ENCODE measurements at regions not wholly inside any gene's neighbourhood (a gene's known extent, or its start where the extent isn't known, plus 50 kb on each side); places are given as distances from the start of the nearest gene placed in this dataset.

DNA sequence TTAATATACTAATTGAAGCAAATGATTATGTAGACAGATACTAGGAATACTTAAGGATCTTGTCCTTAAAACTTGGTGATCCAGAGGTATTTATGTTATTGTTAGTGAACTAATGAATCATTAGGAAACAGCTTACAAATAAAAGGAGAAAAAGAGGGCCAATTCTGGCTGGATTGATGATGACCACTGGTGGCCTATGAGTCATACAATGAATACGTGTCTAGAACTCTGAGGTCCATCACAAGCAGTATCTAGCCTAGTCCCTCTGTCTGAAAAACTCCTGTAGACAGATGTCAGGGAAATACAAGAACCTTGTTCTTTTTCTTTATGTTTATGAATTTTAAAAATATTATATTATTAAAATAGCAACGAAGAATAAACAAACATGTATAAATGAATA is 51.7 kb upstream of the RTL1 start:
- no peak for DNase-seq (ENCODE audit: low read depth in 4 of 4, low spot score in 3 of 4)

DNA sequence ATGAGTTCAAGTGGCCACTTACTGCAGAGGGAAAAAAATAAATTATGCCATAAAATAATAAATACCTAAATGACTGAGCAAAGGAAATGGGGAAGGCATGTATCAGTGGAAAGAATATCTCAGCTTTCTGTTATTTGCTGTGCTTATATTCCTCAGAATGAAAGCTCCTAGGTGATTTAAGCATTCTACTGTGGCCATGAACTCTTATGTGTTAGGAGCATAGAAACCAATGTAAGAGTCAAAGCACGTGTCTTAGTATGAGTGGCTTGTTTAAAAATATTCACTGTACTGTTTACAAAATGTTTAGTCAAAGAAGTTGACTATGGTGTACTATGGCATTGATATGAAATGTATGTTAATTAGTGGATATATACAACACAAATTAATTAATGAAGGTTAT is 59.0 kb upstream of the RTL1 start:
- DNase-seq (ENCODE audit: low read depth in 4 of 4, low spot score in 3 of 4) = no peak

DNA sequence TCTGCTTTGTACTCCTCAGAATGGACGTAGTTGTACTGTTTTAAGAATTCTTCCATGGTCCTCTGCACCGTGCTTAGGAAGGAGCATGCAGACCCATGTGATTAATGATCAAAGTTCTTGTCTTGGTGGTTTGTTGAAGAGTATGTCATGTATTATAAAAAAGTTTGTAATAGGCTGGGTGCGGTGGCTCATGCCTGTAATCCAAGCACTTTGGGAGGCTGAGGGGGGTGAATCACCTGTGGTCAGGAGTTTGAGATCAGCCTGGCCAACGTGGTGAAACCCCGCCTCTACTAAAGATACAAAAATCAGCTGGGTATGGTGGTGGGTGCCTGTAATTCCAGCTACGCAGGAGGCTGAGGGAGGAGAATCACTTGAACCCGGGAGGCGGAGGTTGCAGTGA is 61.8 kb upstream of the RTL1 start:
- DNase-seq (ENCODE audit: low read depth in 4 of 4, low spot score in 3 of 4) = no peak

DNA sequence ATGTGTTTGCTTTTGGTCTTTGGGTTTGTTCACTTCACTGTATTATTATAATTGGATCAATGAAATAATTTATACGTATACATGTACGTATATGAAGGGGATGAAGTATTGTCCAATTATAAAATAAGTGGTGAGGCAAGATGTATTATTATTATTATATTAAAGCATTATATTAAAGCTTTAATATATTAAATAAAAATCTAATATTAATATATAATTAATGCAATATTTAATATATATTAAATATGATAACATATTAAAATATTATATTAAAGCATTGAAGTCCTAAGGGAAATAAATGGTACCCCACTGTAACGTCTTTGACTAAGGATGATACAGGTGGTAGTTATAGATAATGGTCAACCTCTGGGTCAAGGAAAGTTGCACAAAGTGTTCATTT is 63.7 kb upstream of the RTL1 start:
- no peak for DNase-seq (ENCODE audit: low read depth in 4 of 4, low spot score in 3 of 4)

DNA sequence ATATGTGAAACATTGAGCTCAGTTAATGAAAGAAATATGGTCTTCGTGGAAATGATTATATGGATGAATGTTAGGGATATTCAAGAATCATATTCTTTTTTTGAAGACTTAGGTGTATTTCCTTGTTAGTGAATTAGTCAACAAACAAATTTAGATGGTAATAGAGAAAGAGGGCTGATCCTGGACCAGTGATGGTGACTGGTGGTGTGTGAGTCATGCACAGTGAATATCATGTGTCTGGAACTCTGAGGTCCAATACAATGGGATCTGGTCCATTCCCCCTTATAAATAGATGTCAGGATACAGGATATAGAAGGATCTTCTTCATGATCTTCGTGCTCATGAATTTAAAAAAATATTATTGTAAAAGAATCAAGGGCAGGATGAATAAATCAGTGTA is 64.4 kb upstream of the RTL1 start:
- no peak for DNase-seq (ENCODE audit: low read depth in 4 of 4, low spot score in 3 of 4)

DNA sequence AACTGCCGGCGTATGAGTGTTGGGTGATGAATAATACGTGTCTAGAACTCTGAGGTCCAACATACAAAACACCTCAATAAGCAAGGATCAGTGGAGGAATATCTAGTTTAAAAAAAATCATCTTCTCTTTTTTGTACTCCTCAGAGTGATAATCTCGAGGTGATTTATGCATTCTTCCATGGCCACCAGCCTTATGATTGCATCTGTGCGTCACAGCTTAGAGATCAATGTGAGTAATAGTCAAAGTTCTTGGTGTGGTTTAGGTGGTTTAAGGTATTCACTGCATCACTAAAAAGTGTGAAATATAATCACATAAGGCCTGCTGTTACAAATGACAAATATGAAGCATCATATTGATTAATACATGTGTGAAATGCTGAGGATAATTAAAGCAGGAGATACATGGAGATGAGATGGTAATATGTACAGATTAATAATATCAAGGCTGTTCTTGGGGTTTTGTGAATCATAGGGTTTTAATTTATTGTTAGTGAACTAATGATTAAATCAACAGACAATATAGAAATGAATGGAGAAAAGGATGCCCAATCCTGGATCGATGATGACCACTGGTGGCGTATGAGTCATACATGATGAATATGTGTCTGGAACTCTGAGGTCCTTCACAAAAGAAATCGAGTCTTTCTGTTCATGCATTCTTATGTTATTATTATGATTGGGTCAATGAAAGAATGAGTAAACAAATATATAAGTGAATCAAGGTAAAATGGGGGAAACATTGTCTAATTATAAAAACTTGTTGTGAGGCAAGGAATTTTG is 68.8 kb upstream of the RTL1 start:
- DNase-seq (ENCODE audit: low read depth in 4 of 4, low spot score in 3 of 4) = no peak

DNA sequence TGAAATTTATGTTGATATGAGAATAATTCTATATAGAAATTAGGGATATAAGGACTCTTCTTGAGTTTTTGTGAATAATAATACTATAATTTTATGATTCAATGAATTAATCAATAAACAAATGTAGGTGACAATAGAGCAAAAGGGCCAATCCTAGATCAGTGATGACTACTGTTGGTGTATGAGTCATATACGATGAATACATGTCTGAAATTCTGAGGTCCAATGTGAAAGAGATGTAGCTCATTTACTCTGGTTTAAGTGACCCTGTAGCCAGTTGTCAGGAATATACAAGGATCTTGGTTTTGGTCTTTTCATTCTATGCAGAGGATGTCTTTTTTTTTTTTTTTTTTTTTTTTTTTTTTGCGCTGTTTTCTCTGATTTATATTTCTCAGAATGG is 72.1 kb upstream of the RTL1 start:
- no peak for DNase-seq (ENCODE audit: low read depth in 4 of 4, low spot score in 3 of 4)

DNA sequence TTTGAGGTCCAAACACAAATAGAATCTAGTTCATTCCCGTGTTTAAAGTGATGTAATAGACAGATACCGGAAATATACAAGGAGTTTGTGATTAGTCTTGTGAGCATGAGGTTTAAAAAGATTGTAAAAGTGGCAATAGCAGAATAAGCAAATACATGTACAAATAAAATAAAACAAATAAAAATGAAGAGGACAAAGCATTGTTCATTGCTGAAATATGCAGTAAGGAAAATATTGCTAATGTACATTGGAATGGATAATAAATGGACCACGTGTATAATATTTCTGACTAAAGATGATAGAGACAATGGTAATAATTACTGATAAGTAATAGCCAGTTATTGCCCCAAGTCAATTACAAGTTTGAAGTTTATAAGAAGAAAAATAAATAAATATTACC is 75.6 kb upstream of the RTL1 start:
- no peak for DNase-seq (ENCODE audit: low read depth in 4 of 4, low spot score in 3 of 4)

DNA sequence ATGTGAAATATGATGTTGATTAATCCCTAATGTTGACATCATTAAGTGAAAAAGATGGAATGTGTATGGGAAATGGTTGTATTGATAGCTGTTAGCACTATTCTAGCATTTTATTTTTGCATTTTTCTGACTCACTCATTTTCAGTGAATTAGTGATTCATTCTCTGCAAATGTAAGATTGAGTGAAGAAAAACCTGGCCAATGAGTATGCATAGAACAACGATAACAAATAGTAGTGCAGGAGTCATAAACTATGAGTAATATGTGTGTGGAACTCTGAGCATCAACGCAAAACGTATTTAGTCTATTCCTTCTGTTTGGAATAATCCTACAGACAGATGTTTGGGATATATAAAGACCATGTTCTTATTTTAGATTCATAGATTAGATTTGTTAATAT is 76.3 kb upstream of the RTL1 start:
- DNase-seq (ENCODE audit: low read depth in 4 of 4, low spot score in 3 of 4) = no peak

DNA sequence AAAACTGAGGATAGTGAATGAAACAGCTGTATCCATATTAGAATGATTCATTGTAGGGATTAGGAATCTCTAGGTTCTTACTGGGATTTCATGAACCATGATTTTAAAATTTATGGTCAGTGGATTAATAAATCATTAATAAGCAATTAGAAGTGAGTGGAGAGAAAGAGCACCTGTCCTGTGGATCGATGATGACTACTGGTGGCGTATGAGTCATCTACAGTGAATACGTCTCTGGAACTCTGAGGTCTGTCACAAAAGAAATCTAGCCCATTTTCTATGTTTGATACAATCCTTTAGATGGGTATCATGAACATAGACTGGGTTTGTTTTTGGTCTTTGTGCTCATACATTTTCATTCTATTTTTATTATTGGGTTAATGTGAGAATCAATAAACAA is 77.3 kb upstream of the RTL1 start:
- DNase-seq (ENCODE audit: low read depth in 4 of 4, low spot score in 3 of 4) = no peak

DNA sequence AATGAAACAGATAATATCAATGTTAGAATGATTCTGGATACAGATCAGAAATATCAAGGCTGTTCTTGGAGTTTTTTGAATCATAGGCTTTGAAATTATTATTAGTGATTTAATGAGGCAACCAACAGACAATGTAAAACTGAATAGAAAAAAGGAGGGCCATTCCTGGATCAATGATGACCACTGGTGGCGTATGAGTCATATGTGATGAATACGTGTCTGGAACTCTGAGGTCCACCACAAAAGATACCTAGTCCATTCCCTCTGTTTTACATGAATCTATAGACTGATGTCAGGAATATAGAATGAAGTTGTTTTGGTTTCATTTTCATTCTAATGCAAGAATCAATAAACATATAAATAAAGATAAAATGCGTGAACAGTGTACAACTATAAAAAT is 78.3 kb upstream of the RTL1 start:
- DNase-seq (ENCODE audit: low read depth in 4 of 4, low spot score in 3 of 4) = no peak

DNA sequence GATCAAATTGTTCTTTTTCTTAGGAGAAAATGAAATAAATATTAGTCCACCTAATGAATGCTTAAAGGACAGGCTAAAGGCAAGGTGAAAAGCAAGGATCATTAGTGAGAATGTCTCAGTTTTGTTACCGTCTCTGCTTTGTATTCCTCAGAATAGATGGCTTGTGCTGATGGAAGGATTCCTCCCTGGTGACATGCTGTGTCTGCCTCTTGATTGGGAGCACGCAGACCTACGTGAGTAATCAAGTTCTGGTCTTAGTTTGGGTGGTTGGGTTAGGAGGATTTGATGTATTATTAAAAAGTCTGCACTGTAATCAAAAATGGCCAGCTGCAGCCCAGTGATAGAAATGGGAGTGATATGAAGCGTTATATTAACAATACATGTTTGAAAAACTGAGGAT is 78.8 kb upstream of the RTL1 start:
- DNase-seq (ENCODE audit: low read depth in 4 of 4, low spot score in 3 of 4) = no peak

DNA sequence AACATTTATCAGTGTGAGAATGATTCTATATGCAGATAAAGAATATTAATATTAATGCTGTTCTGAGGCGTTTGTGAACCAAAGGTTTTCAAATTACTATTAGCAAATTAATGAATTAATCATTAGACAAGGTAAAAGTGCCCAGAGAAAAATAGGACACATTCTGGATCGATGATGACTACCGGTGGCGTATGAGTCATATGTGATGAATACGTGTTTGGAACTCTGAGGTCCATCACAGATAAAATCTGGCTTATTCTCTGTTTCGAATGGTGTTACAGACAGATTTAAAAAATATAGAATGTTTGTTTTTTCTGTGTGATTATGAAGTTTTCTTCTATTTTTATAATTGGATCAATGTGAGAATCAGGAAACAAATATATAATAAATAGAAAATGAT is 79.2 kb upstream of the RTL1 start:
- DNase-seq (ENCODE audit: low read depth in 4 of 4, low spot score in 3 of 4) = no peak

DNA sequence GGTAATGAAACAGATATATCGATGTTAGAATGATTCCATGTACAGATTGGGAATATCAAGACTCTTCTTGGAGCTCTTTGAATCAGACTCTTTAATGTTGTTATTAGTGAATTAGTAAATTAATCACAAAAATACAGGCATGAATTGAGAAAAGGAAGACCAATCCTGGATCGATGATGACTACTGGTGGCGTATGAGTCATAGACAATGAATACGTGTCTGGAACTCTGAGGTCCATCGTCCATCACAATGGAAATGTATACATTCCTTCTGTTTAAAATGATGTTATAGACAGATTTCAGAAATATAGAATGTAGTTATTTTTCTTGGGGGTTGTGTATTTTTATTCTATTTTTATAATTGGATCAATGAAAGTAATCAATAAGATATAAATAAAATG is 80.2 kb upstream of the RTL1 start:
- no peak for DNase-seq (ENCODE audit: low read depth in 4 of 4, low spot score in 3 of 4)

DNA sequence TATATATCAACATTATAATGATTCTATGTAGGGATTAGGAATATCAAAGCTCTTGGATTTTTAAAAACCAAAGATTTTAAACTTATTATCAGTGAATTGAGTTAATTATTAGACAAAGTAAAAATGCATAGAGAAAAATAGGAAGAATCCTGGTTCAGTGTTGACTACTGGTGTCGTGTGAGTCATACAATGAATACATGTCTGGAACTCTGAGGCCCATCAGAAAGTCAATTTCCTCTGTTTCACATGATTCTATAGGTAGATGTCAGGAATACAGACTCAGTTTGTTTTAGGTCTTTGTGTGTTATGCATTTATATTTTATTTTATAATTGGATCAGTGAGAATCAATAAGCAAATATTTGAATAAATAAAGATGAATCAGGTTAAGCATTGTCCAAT is 84.5 kb upstream of the RTL1 start:
- no peak for DNase-seq (ENCODE audit: low read depth in 4 of 4, low spot score in 3 of 4)

DNA sequence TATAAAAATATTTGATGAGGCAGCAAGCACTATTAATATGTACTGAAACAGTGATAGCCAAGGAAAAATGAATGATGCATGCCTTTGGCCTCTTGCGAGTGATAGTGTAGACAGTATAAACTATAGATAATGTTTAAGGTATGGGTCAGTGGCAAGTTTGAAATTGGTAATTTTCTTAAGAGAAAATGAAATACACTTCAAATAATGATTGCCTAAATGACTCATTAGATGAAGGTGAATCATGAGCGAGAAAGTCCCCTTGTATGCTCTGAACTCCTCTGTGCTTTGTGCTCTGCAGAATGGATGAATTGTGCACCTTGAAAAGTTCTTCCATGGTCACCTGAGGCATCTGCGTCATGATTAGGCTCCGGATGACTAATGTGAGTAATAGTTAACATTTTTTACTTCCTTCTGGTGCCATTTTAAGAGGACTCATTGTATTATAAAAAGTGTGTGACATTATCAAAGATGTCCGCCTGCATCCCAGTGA is 84.9 kb upstream of the RTL1 start:
- DNase-seq (ENCODE audit: low read depth in 4 of 4, low spot score in 3 of 4) = no peak

DNA sequence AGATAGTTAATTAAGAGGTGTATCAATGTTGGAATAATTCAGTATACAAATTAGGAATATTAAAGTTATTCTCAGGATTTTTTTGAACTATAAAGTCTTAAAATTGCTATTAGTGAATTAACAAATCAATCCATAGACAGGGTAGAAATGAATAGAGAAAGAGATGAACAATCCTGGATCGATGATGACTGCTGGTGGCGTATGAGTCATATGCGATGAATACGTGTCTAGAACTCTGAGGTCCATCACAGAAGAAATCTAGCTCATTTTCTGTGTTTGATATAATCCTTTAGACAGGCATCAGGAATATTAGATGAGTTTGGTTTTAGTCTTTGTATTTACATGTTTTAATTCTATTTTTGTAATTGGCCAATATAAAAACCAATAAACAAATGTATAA is 85.4 kb upstream of the RTL1 start:
- DNase-seq (ENCODE audit: low read depth in 4 of 4, low spot score in 3 of 4) = no peak

DNA sequence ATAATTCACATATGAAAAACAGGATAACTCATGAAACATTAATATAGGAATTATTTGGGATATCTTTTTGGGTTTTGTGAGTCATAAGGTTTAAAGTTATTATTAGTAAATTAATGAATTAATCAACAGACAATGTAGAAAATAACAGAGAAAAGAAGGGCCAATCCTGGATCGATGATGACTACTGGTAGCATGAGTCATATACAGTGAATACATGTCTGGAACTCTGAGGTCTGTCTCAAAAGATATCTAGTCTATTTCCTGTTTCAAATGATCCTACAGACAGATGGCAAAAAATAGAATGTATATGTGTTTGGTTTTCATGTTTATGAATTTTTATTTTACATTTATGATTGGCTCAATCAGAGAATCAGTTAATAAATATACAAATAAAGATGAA is 86.4 kb upstream of the RTL1 start:
- no peak for DNase-seq (ENCODE audit: low read depth in 4 of 4, low spot score in 3 of 4)

DNA sequence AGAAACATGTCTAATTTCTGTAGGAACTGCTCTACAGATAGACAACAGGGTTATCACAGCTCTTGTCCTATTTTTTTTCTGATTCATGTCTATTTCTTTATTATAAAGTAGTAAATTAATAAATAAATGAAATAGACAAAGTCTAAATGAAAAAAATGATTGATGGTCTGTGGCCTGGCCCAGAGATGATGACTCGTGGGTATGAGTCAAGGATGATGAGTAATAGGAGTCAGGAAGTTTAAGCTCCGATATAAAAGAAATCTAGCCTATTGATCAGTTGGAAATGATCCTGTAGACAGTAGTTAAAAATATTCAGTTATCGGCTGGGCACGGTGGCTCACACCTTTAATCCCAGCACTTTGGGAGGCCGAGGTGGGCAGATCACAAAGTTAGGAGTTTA is 90.6 kb upstream of the RTL1 start:
- no peak for DNase-seq (ENCODE audit: low read depth in 4 of 4, low spot score in 3 of 4)

DNA sequence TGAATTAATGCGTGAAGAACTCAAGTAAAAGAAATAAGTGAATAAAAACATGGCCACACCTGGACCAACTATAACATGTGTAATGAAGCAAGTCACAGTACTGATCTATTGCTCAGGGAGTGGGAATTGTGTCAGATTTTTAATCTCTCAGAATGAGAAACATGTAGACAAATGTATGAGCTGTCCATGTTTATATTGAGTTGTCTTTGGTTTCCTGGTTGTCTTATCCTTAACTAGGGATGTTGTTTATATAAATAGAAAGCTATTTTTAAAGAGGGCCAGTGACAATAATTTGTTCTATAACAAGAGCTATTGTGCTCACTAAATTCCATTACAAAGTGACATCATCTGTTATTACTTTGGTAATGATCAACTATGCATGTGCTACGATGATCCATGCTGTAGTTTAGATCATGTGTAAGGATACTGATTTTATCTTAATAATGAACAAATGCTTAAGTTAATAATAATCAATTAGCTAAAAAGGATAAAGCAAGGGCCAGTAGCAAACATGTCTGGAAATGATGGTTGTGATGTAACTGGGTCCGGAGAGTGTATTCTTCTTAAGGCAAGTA is 91.3 kb upstream of the RTL1 start:
- no peak for DNase-seq (ENCODE audit: low read depth in 4 of 4, low spot score in 3 of 4)

DNA sequence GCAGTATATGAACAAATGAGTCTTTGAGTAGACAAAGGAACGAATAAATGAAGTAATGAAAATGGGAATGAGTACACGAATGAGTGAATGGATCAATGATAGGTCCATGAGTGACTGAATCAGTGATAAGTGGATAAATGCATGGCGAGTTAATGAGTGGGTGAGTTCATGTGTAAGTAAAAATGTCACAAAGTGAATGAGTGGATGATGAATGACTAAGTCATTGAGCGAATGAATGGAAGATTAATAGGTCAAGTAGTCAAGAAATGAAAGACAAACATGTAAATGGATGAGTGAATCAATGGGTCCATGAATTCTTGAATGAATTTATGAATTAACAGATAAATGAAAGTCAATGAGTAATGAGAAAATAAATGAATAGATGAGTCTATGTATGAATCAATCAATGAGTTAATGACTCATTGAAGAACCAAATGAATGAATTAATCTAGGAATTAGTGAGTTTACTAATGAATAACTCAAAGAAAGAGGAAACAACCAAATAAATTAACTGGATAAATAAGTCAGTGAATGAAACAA is 97.3 kb upstream of the RTL1 start:
- no peak for DNase-seq (ENCODE audit: low read depth in 4 of 4, low spot score in 3 of 4)

DNA sequence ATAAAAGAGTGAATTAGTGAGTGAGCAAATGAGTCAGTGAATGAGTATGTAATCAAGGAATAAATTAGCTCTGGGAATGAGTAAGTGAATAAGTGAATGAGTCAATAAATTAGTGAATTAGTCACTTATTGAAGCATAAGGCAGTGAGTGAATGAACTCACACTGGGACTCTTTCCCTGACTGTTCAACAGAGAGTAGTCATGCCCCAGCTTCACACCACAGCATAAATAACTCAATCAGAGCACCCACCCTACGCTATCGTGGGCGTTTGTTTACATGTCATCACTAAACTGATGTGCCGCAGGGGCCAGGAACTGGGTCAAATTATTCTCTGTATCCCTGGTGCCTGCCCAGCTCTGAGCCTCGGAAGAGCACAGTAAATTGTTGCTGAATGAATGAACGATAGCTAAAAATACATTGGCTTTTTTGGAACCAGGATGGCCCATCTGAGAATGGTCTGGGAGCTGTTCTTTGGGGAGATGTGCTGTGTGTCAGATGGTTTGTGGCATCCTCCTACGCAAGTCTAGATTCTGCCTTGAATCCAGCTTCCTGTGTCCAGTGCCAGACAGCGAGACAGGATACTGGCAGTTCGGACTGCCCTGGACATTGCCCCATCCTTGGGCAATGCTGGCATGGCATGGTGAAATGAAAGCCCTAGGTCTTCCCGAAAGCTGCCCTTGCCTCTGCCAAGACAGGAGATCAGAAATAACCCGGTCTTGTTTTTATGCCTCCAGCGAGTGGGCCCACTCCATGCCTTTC is 98.0 kb upstream of the RTL1 start:
- DNase-seq (ENCODE audit: low read depth in 4 of 4, low spot score in 3 of 4) = no peak
